ENCODE measurements at regions not wholly inside any gene's neighbourhood (a gene's known extent, or its start where the extent isn't known, plus 50 kb on each side); places are given as distances from the start of the nearest gene placed in this dataset.

DNA sequence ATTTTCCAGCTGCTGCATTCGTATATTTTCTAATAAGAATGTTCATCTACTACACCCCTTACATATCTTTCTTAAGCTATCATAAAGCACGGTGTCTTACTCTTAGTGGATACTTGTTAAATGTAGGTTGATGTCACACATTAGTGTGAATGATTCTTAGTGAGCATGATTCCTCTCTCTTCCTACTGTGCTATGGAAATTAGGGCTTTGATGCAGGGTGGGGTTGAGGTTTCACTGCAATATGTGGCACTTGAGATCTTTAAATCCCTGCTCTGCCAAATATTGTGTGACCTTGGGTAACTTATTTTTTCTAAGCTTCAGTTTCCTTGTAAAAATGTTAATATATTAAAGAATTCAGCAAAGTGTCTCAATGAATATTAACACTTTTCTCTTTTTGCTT, 188.4 kb downstream of the PDGFRA start:
- no peak for TF ChIP-seq CTCF (IDR thresholded peaks at IDR 0.05)
- TF ChIP-seq POLR2A (IDR thresholded peaks at IDR 0.05): no peak
- no peak for TF ChIP-seq POLR2AphosphoS5 (IDR thresholded peaks at IDR 0.05; ENCODE audit: insufficient read depth in 1 of 2, low read depth in 1 of 2)
- H3K27me3 ChIP-seq: no peaks in the 10 kb centered on the region
- H3K27ac ChIP-seq: no peak overlapping the region
- intact Hi-C loops (cut with DNase I): no loop called here
- H3K4me3 ChIP-seq: no peak overlapping the region
- no peaks in the 10 kb centered on the region for H3K36me3 ChIP-seq
- no peak for DNase-seq (ENCODE audit: extremely low spot score in 2 of 2)
- no peaks in the 10 kb centered on the region for H3K4me1 ChIP-seq
- H3K9me3 ChIP-seq: no peaks in the 10 kb centered on the region

DNA sequence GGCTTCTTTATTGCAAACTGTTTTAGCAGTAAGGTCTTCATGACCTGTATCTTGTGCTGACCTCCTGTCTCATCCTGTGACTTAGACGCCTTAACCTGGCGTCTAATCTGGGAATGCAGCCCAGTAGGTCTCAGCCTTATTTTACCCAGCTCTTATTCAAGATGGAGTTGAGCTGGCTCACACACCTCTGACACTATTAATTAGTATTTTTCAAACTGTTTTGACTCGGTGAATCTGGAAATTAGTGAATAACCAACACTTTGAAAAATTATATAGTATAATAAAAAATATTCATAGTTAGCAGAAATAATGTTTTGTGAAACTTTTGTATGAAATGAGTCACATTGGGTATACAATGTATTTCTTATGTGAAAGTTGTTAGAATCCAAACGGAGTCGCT, 189.4 kb downstream of the PDGFRA start:
- Histone ChIP-seq H3K4me3 (no peak overlapping the region), H3K36me3 (no peaks in the 10 kb centered on the region), H3K9me3 (no peaks in the 10 kb centered on the region), H3K4me1 (no peaks in the 10 kb centered on the region), H3K27ac (no peak overlapping the region), H3K27me3 (no peaks in the 10 kb centered on the region)
- no peak for TF ChIP-seq POLR2A (IDR thresholded peaks at IDR 0.05)
- no peak for TF ChIP-seq CTCF (IDR thresholded peaks at IDR 0.05)
- TF ChIP-seq POLR2AphosphoS5 (IDR thresholded peaks at IDR 0.05; ENCODE audit: insufficient read depth in 1 of 2, low read depth in 1 of 2): no peak
- no peak for DNase-seq (ENCODE audit: extremely low spot score in 2 of 2)
- intact Hi-C loops (cut with DNase I): no loop called here

- no peaks in the 10 kb centered on the region for H3K27me3 ChIP-seq
- H3K36me3 ChIP-seq: no peaks in the 10 kb centered on the region
- no peaks in the 10 kb centered on the region for H3K4me1 ChIP-seq
- no peaks in the 10 kb centered on the region for H3K9me3 ChIP-seq
- H3K4me3 ChIP-seq: no peak overlapping the region
- TF ChIP-seq POLR2A (IDR thresholded peaks at IDR 0.05) (no peak), CTCF (IDR thresholded peaks at IDR 0.05) (no peak), POLR2AphosphoS5 (IDR thresholded peaks at IDR 0.05; ENCODE audit: insufficient read depth in 1 of 2, low read depth in 1 of 2) (no peak)
- intact Hi-C loops (cut with DNase I): no loop called here
- H3K27ac ChIP-seq: no peak overlapping the region
- no peak for DNase-seq (ENCODE audit: extremely low spot score in 2 of 2)
Observed at GRCh38 chr4:54423066-54423465, 194.0 kb downstream of the PDGFRA start.

- Histone ChIP-seq H3K9me3 (no peaks in the 10 kb centered on the region), H3K36me3 (no peaks in the 10 kb centered on the region), H3K4me3 (no peak overlapping the region), H3K27ac (no peak overlapping the region), H3K27me3 (no peaks in the 10 kb centered on the region), H3K4me1 (no peaks in the 10 kb centered on the region)
- DNase-seq (ENCODE audit: extremely low spot score in 2 of 2): no peak
- TF ChIP-seq POLR2A (IDR thresholded peaks at IDR 0.05) (no peak), CTCF (IDR thresholded peaks at IDR 0.05) (no peak), POLR2AphosphoS5 (IDR thresholded peaks at IDR 0.05; ENCODE audit: insufficient read depth in 1 of 2, low read depth in 1 of 2) (no peak)
- intact Hi-C loops (cut with DNase I): no loop called here
Observed at GRCh38 chr4:54427826-54428225, 198.7 kb downstream of the PDGFRA start.

- Histone ChIP-seq H3K4me3 (no peak overlapping the region), H3K27me3 (no peaks in the 10 kb centered on the region), H3K36me3 (no peaks in the 10 kb centered on the region), H3K4me1 (no peaks in the 10 kb centered on the region), H3K9me3 (no peaks in the 10 kb centered on the region), H3K27ac (no peak overlapping the region)
- TF ChIP-seq CTCF (IDR thresholded peaks at IDR 0.05): no peak
- no peak for TF ChIP-seq POLR2AphosphoS5 (IDR thresholded peaks at IDR 0.05; ENCODE audit: insufficient read depth in 1 of 2, low read depth in 1 of 2)
- TF ChIP-seq POLR2A (IDR thresholded peaks at IDR 0.05): no peak
- intact Hi-C loops (cut with DNase I): no loop called here
- DNase-seq (ENCODE audit: extremely low spot score in 2 of 2): no peak
Observed at GRCh38 chr4:54428940-54429339, 199.8 kb downstream of the PDGFRA start.
